SK-N-MC (cell line): ENCODE measurements at regions not wholly inside any gene's neighbourhood (a gene's known extent, or its start where the extent isn't known, plus 50 kb on each side); places are given as distances from the start of the nearest gene placed in this dataset.

Source experiments
- DNase-seq: peaks from one replicate; pipeline ENCODE4 v3.0.0-alpha.2; 2011; ENCODE audit warnings: low read depth, low spot score
- H3K27ac ChIP-seq: fragments of 200-600 bp; sonication (generic); 2 replicates; pipeline ENCODE4 v1.5.1; 2016; ENCODE audit warnings: mixed run types
- H3K36me3 ChIP-seq: fragments of 200-600 bp; sonication (generic); 2 replicates; pipeline ENCODE4 v1.6.1; 2017; ENCODE audit warnings: antibody characterized with exemption, low read length, mixed read lengths; ENCODE audit not compliant: insufficient read depth
- H3K4me3 ChIP-seq: fragments of 200-600 bp; sonication (generic); 2 replicates; pipeline ENCODE4 v1.5.1; 2016
- H3K9ac ChIP-seq: fragments of 200-600 bp; sonication (generic); 2 replicates; pipeline ENCODE4 v1.8.0; 2017; ENCODE audit warnings: mixed run types, mixed read lengths; ENCODE audit not compliant: insufficient read length
- H3K9me3 ChIP-seq: fragments of 200-600 bp; sonication (generic); 2 replicates; pipeline ENCODE4 v1.6.1; 2017; ENCODE audit warnings: low read depth, mild to moderate bottlenecking, antibody characterized with exemption, low read length, moderate library complexity, mixed read lengths
- EZH2 ChIP-seq: fragments of 200-600 bp; sonication (generic); IDR thresholded peaks from one replicate; pipeline ENCODE4 v1.6.1; 2017; ENCODE audit warnings: antibody characterized with exemption
- FOXP2 ChIP-seq: optimal IDR thresholded peaks from 2 replicates; pipeline ENCODE3; 2011; ENCODE audit warnings: mild to moderate bottlenecking, moderate library complexity; ENCODE audit not compliant: insufficient read depth; ENCODE audit errors: extremely low read length, control extremely low read depth
- POLR2AphosphoS5 ChIP-seq: IDR thresholded peaks from 2 replicates; pipeline ENCODE4 v1.6.1; 2012; ENCODE audit warnings: mild to moderate bottlenecking, low read depth, low read length, borderline replicate concordance

DNA sequence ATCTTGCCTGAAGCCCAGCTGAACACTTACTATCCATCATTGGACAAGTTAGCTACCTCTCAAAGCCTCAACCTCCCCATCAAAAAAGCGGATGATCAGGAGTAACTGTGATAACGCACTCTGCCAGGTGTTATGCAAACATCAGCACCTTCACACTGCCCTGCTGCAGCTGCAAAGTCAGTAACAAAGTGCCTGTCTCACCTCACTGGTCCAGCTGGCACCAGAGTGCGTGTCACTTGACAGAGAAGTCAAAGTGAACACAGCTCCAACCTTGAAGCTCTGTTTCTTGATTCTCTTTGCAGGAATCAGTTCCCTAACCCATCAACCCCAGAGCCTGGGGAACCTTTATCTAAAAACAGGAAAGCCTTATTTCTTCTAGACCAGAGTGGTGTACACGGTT is 413.6 kb downstream of the CTTN start:
- TF ChIP-seq FOXP2 (no peak), POLR2AphosphoS5 (no peak), EZH2 (no peak)
- no peak overlapping the region for H3K9ac ChIP-seq
- H3K36me3 ChIP-seq, result no peaks in the 10 kb centered on the region

DNA sequence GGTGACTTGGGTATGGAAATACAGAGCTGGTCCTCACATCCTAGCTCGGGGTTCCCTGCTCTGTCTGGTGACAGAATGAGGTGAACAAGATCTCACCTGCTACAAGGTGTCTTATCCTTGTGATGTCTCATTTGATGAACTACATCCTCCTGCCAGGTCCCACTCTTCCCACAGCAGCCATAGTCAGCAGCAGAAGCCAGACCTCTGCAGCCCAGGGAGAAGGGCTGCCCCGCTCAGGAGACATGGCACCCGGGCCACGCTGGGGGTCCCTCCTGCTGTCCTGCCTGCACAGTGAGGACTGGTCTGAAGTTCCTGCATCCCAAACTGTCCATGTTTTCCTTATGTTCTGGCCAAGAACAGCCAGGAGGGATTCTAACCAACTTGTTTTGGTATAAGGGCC is 414.1 kb downstream of the CTTN start:
- Histone ChIP-seq H3K9ac (no peak overlapping the region), H3K9me3 (no peaks in the 10 kb centered on the region), H3K27ac (no peak overlapping the region), H3K4me3 (no peak overlapping the region), H3K36me3 (no peaks in the 10 kb centered on the region)
- no peak for DNase-seq
- TF ChIP-seq POLR2AphosphoS5 (no peak), FOXP2 (no peak), EZH2 (no peak)

More for the DNA sequence above, 413.6 kb downstream of the CTTN start:
- no peak for DNase-seq
- H3K9me3 ChIP-seq, result no peaks in the 10 kb centered on the region
- no peak overlapping the region for H3K4me3 ChIP-seq
- H3K27ac ChIP-seq, result no peak overlapping the region

DNA sequence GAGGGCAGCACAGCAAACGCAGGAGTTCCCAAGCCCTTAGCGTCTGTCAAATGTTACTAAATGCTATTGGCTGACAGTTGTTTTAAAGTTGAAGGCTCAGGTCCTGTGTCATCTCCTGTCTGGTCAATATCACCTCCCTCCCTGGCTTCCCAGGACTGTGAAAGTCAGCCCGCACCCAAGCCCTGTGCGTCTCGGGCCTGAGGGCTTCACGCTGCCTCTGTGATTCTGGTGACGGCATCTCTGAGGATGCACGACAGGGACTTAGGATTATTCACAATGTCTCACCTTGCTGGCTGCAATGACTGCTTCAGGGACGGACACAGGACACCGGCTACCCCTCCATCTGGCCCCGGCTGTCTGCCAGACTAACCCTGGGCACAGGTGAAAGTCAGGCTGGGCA is 415.3 kb downstream of the CTTN start:
- H3K9ac ChIP-seq, result no peak overlapping the region
- H3K9me3 ChIP-seq, result no peaks in the 10 kb centered on the region
- H3K27ac ChIP-seq, result no peak overlapping the region
- DNase-seq, result no peak
- TF ChIP-seq FOXP2, result no peak
- no peak for TF ChIP-seq POLR2AphosphoS5
- no peak for TF ChIP-seq EZH2
- no peak overlapping the region for H3K4me3 ChIP-seq
- H3K36me3 ChIP-seq, result no peaks in the 10 kb centered on the region

DNA sequence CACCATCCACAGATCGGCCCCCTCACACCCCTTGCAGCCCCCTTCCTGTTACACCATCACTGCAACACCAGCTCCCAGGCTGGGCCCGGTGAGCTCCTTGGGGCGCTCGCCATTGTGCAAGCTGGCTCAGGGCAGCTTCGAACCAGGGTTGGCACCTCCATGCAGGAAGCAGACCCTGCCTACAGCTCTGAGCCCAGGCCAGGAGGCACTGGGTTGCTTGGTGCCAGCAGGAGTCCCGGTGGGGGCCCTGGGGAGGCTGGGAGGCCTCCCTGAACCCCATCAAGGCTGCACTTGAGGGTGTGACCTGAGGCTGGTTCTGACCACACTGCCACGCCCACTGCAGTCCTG is 417.1 kb downstream of the CTTN start:
- Histone ChIP-seq H3K27ac (no peak overlapping the region), H3K9me3 (no peaks in the 10 kb centered on the region), H3K9ac (no peak overlapping the region), H3K36me3 (no peaks in the 10 kb centered on the region), H3K4me3 (no peak overlapping the region)
- TF ChIP-seq EZH2, result no peak
- TF ChIP-seq FOXP2, result no peak
- no peak for TF ChIP-seq POLR2AphosphoS5
- no peak for DNase-seq

DNA sequence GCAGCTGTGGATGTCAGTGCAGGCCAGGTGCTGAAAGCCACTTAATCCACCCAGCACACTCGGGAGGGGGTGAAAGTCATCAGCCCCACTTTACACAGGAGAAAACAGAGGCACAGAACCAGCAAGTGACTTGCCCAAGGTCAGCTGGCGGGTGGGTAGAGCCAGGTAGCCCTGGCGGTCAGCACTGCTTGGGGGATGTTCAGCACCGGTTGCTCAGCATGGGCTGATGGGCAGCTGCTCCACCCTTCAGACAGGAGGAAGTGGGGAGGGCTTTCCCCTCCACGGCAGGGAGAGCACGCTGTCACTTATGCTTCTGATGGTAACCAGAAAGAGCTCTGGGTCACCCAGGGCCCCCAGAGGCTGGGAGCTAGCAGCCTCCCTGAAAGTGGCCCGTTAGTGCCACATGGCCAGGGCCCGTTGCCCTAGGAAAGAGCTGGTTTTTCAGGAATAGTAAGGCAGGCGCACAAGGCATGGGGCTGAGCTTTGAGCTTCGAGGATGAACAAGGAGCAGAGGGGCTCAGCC is 417.9 kb downstream of the CTTN start:
- no peak overlapping the region for H3K9ac ChIP-seq
- no peaks in the 10 kb centered on the region for H3K36me3 ChIP-seq
- no peak for TF ChIP-seq EZH2
- TF ChIP-seq POLR2AphosphoS5, result no peak
- TF ChIP-seq FOXP2, result no peak
- H3K27ac ChIP-seq, result no peak overlapping the region
- DNase-seq, result no peak
- H3K9me3 ChIP-seq, result no peaks in the 10 kb centered on the region
- H3K4me3 ChIP-seq, result no peak overlapping the region

DNA sequence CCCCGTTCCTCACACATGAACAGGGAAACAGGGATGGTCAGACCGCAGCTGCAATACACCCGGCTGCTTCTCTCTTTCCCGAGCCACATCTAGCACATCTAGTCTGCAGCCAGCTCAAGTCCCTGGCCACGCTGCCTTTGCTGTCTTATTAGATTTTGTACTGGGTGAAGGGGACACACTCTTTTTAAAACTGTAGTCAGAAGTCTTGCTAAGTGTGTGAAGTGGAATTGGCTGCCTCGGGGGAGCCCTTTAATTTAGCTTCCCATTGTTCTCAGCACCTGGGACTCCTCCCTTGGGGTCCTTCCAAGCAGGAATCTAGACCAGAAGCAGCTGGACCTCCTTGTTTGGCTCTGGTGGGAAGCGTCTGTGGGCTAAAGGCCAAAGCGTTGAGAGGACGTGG is 420.0 kb downstream of the CTTN start:
- Histone ChIP-seq H3K36me3 (no peaks in the 10 kb centered on the region), H3K9ac (no peak overlapping the region), H3K27ac (no peak overlapping the region), H3K9me3 (no peaks in the 10 kb centered on the region), H3K4me3 (no peak overlapping the region)
- TF ChIP-seq EZH2, result no peak
- TF ChIP-seq FOXP2, result no peak
- TF ChIP-seq POLR2AphosphoS5, result no peak
- DNase-seq, result no peak

DNA sequence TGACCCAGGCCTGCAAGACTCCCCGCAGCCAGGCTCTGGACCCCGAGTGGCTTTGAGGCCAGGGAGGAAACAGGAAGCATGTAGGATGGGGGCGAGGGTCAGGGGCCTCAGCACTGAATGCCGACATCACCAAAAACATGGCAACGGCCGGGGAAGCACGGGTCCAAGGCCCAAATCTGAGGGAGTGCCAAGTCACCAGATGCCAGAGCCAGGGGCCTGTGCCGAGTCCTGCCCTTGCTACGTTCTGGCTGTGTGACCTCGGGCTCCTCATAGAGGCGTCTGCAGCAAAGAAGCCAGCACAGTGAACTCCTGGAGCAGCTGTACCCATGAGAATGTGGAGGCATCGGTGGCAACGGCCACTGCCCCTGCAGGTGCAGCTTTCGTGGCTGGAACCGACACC is 420.7 kb downstream of the CTTN start:
- no peaks in the 10 kb centered on the region for H3K36me3 ChIP-seq
- no peak for DNase-seq
- H3K9me3 ChIP-seq, result no peaks in the 10 kb centered on the region
- H3K27ac ChIP-seq, result no peak overlapping the region
- TF ChIP-seq EZH2 (no peak), POLR2AphosphoS5 (no peak), FOXP2 (no peak)
- H3K4me3 ChIP-seq, result no peak overlapping the region
- H3K9ac ChIP-seq, result no peak overlapping the region

DNA sequence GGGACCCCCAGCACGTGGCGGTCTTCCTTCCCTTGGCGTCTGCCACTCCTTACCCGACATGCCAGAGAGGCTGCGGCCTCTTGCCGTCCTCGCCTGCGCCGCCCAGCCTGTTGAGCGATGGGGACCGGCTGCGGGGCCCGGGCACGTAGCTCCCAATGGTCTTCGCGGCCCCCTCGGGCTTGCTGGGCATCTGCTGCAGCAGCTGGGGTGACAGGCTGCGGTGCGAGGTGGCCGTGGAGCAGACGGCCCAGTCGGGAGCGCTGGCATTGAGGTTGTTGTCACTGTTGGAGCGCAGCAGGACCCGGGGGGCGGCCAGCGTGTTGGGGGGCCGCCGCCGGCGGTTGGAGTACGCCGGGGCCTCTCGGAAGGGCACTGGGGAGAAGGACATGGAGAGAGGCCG is 422.0 kb downstream of the CTTN start:
- Histone ChIP-seq H3K4me3 (no peak overlapping the region), H3K9ac (no peak overlapping the region), H3K27ac (no peak overlapping the region), H3K9me3 (no peaks in the 10 kb centered on the region), H3K36me3 (no peaks in the 10 kb centered on the region)
- TF ChIP-seq FOXP2 (no peak), EZH2 (no peak), POLR2AphosphoS5 (no peak)
- DNase-seq, result no peak

DNA sequence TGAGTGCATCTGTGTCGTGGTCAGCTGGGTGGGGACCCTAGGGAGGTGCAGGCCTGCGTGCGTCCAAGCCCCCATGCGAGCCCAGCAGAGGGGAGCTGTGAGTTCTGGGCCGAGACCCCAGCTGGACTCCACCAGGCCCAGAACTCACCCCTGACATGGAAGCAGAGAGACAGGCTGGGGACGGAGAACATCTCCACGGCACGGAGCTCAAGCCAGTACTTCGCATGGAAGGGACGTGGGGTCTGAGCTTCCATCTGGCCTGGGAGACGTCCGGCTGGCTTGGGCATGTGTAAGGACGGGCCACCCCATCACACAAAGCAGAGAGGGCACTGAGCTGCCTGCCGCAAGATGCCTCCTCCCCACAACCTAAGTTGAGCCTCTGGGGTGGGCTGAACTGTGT is 422.4 kb downstream of the CTTN start:
- no peak for DNase-seq
- TF ChIP-seq FOXP2, result no peak
- no peak for TF ChIP-seq EZH2
- TF ChIP-seq POLR2AphosphoS5, result no peak
- Histone ChIP-seq H3K9ac (no peak overlapping the region), H3K27ac (no peak overlapping the region), H3K36me3 (no peaks in the 10 kb centered on the region), H3K4me3 (no peak overlapping the region), H3K9me3 (no peaks in the 10 kb centered on the region)
